Ishikawa (cell line): ENCODE measurements at regions not wholly inside any gene's neighbourhood (a gene's known extent, or its start where the extent isn't known, plus 50 kb on each side); places are given as distances from the start of the nearest gene placed in this dataset.

ENCODE experiments used
- CEBPB ChIP-seq: IDR thresholded peaks from 2 replicates; pipeline ENCODE4 v1.6.1; 2012
- CREB1 ChIP-seq: IDR thresholded peaks from 2 replicates; pipeline ENCODE4 v1.6.1; 2012; ENCODE audit warnings: low read depth
- EGR1 ChIP-seq: IDR thresholded peaks from 2 replicates; pipeline ENCODE4 v1.6.1; 2012
- EP300 ChIP-seq: IDR thresholded peaks from 2 replicates; pipeline ENCODE4 v1.6.1; 2012; ENCODE audit warnings: borderline replicate concordance
- FOXM1 ChIP-seq: IDR thresholded peaks from 2 replicates; pipeline ENCODE4 v1.6.1; 2012; ENCODE audit warnings: low read depth, borderline replicate concordance
- MAX ChIP-seq: IDR thresholded peaks from 2 replicates; pipeline ENCODE4 v1.6.1; 2012
- NFIC ChIP-seq: IDR thresholded peaks from 2 replicates; pipeline ENCODE4 v1.6.1; 2012
- RAD21 ChIP-seq: IDR thresholded peaks from 2 replicates; pipeline ENCODE4 v1.6.1; 2012; ENCODE audit warnings: low read depth
- REST ChIP-seq: IDR thresholded peaks from 2 replicates; pipeline ENCODE4 v1.6.1; 2012; ENCODE audit warnings: low read depth, mild to moderate bottlenecking
- TAF1 ChIP-seq: IDR thresholded peaks from 2 replicates; pipeline ENCODE4 v1.6.1; 2012; ENCODE audit warnings: low read depth, mild to moderate bottlenecking
- TCF12 ChIP-seq: IDR thresholded peaks from 2 replicates; pipeline ENCODE4 v1.6.1; 2012; ENCODE audit warnings: low read depth
- TEAD4 ChIP-seq: IDR thresholded peaks from 2 replicates; pipeline ENCODE4 v1.6.1; 2012
- USF1 ChIP-seq: IDR thresholded peaks from 2 replicates; pipeline ENCODE4 v1.6.1; 2012
- YY1 ChIP-seq: IDR thresholded peaks from 2 replicates; pipeline ENCODE4 v1.6.1; 2012; ENCODE audit warnings: low read depth
- ZBTB7A ChIP-seq: IDR thresholded peaks from 2 replicates; pipeline ENCODE4 v1.6.1; 2012; ENCODE audit warnings: low read depth

- TF ChIP-seq CREB1, result no peak
- no peak for TF ChIP-seq REST
These were observed 94.2 kb upstream of the CNTN1 start for GRCh38 chr12:40598073-40598472.

- TF ChIP-seq CREB1 (no peak), USF1 (no peak), RAD21 (no peak), TCF12 (no peak), CEBPB (no peak), ZBTB7A (no peak), YY1 (no peak), TEAD4 (no peak), EGR1 (no peak), FOXM1 (no peak), MAX (no peak)
These were observed 89.7 kb upstream of the CNTN1 start for GRCh38 chr12:40602562-40602961.

GRCh38 chr12:40614923-40615322 lies 77.3 kb upstream of the CNTN1 start:
- TF ChIP-seq TCF12 (no peak), ZBTB7A (no peak), TAF1 (no peak), CEBPB (no peak), CREB1 (no peak), NFIC (no peak), EP300 (no peak), EGR1 (no peak), TEAD4 (no peak), YY1 (no peak), FOXM1 (no peak), RAD21 (no peak), USF1 (no peak), MAX (no peak), REST (no peak)

- TF ChIP-seq EP300 (no peak), ZBTB7A (no peak), TCF12 (no peak), FOXM1 (no peak), MAX (no peak), TAF1 (no peak), YY1 (no peak), CEBPB (no peak), NFIC (no peak), REST (no peak), EGR1 (no peak), RAD21 (no peak), TEAD4 (no peak), CREB1 (no peak), USF1 (no peak)
These were observed 76.6 kb upstream of the CNTN1 start for GRCh38 chr12:40615590-40615989.
